WTC11 (cell line): ENCODE measurements at regions not wholly inside any gene's neighbourhood (a gene's known extent, or its start where the extent isn't known, plus 50 kb on each side); places are given as distances from the start of the nearest gene placed in this dataset.

Source experiments
- ATAC-seq: fragments of 200-7000 bp; cut with Tn5 transposase; 2 replicates; pipeline ENCODE4 v1.10.0; 2021; ENCODE audit warnings: mild to moderate bottlenecking, moderate library complexity
- CTCF ChIA-PET: fragments of 300-600 bp; sonication (Branson Sonifier 250); formaldehyde crosslinking; loops from one replicate; lab custom pipeline; 2021; ENCODE audit warnings: antibody characterized with exemption; lab: Charles Lee
- POLR2A ChIA-PET: fragments of 350-600 bp; sonication (Branson Sonifier 250); formaldehyde crosslinking; loops from one replicate; lab custom pipeline; 2021; ENCODE audit warnings: antibody characterized with exemption; lab: Charles Lee
- DNase-seq: peaks from one replicate; pipeline ENCODE4 v3.0.0; 2021; ENCODE audit warnings: low spot score
- H3K27ac Mint-ChIP-seq: 2 replicates; pipeline ENCODE4 v1.8.0; 2021; ENCODE audit warnings: mixed read lengths
- H3K27me3 Mint-ChIP-seq: 2 replicates; pipeline ENCODE4 v1.8.0; 2021; ENCODE audit warnings: low read depth, mild to moderate bottlenecking, moderate library complexity, mixed read lengths
- H3K36me3 Mint-ChIP-seq: 2 replicates; pipeline ENCODE4 v1.8.0; 2021; ENCODE audit warnings: mixed read lengths
- H3K4me1 Mint-ChIP-seq: 2 replicates; pipeline ENCODE4 v1.8.0; 2022; ENCODE audit warnings: mixed read lengths
- H3K4me3 Mint-ChIP-seq: 2 replicates; pipeline ENCODE4 v1.8.0; 2021; ENCODE audit warnings: mild to moderate bottlenecking, moderate library complexity, mixed read lengths
- H3K9me3 Mint-ChIP-seq: 2 replicates; pipeline ENCODE4 v1.8.0; 2021; ENCODE audit warnings: mixed read lengths
- AFF4 ChIP-seq: sonication (generic); formaldehyde crosslinking; IDR thresholded peaks from 2 replicates; pipeline ENCODE4 v1.8.1; 2023; ENCODE audit warnings: mild to moderate bottlenecking, missing genetic modification reagents, borderline replicate concordance
- ATF1 ChIP-seq: sonication (generic); formaldehyde crosslinking; IDR thresholded peaks from 2 replicates; pipeline ENCODE4 v1.8.1; 2023; ENCODE audit warnings: mild to moderate bottlenecking, moderate library complexity, missing genetic modification reagents
- CBFB ChIP-seq: sonication (generic); formaldehyde crosslinking; IDR thresholded peaks from 2 replicates; pipeline ENCODE4 v1.8.1; 2022; ENCODE audit warnings: mild to moderate bottlenecking, low read depth, missing genetic modification reagents
- CREB1 ChIP-seq: sonication (generic); formaldehyde crosslinking; IDR thresholded peaks from 2 replicates; pipeline ENCODE4 v1.8.0; 2023; ENCODE audit warnings: mild to moderate bottlenecking, missing genetic modification reagents
- CREM ChIP-seq: sonication (generic); formaldehyde crosslinking; IDR thresholded peaks from 2 replicates; pipeline ENCODE4 v1.8.1; 2022; ENCODE audit warnings: mild to moderate bottlenecking, missing genetic modification reagents, moderate library complexity
- ELF4 ChIP-seq: sonication (generic); formaldehyde crosslinking; IDR thresholded peaks from 2 replicates; pipeline ENCODE4 v1.8.1; 2022; ENCODE audit warnings: low read depth, mild to moderate bottlenecking, moderate library complexity, missing genetic modification reagents
- ERG ChIP-seq: fragments of 250-450 bp; sonication (Bioruptor Pico); IDR thresholded peaks from 2 replicates; pipeline ENCODE4 v1.8.0; 2021; ENCODE audit warnings: mild to moderate bottlenecking
- ETV6 ChIP-seq: sonication (generic); formaldehyde crosslinking; IDR thresholded peaks from 2 replicates; pipeline ENCODE4 v1.8.1; 2022; ENCODE audit warnings: mild to moderate bottlenecking, missing genetic modification reagents
- FOXK1 ChIP-seq: sonication (generic); formaldehyde crosslinking; IDR thresholded peaks from 2 replicates; pipeline ENCODE4 v1.8.0; 2022; ENCODE audit warnings: mild to moderate bottlenecking, moderate library complexity, missing genetic modification reagents
- GABPB1 ChIP-seq: sonication (generic); formaldehyde crosslinking; IDR thresholded peaks from 2 replicates; pipeline ENCODE4 v1.8.1; 2023; ENCODE audit warnings: mild to moderate bottlenecking, missing genetic modification reagents
- IRF2 ChIP-seq: sonication (generic); formaldehyde crosslinking; IDR thresholded peaks from 2 replicates; pipeline ENCODE4 v1.8.0; 2022; ENCODE audit warnings: low read depth, missing genetic modification reagents, borderline replicate concordance
- KAT7 ChIP-seq: sonication (generic); formaldehyde crosslinking; IDR thresholded peaks from 2 replicates; pipeline ENCODE4 v1.8.1; 2023; ENCODE audit warnings: missing genetic modification reagents, mild to moderate bottlenecking, borderline replicate concordance
- MLX ChIP-seq: sonication (generic); formaldehyde crosslinking; IDR thresholded peaks from 2 replicates; pipeline ENCODE4 v1.8.1; 2023; ENCODE audit warnings: mild to moderate bottlenecking, missing genetic modification reagents, moderate library complexity
- MXD4 ChIP-seq: fragments of 250-450 bp; sonication (Bioruptor Pico); IDR thresholded peaks from 2 replicates; pipeline ENCODE4 v1.8.0; 2021; ENCODE audit warnings: mild to moderate bottlenecking, moderate library complexity, borderline replicate concordance
- NR3C1 ChIP-seq: sonication (generic); formaldehyde crosslinking; conservative IDR thresholded peaks from 2 replicates; pipeline ENCODE4 v1.8.1; 2023; ENCODE audit warnings: low read depth, mild to moderate bottlenecking, missing genetic modification reagents
- RORB ChIP-seq: fragments of 250-450 bp; sonication (Bioruptor Pico); IDR thresholded peaks from 2 replicates; pipeline ENCODE4 v1.9.0; 2021; ENCODE audit warnings: mild to moderate bottlenecking
- SMAD4 ChIP-seq: sonication (generic); formaldehyde crosslinking; IDR thresholded peaks from 2 replicates; pipeline ENCODE4 v1.8.0; 2022; ENCODE audit warnings: mild to moderate bottlenecking, missing genetic modification reagents
- TEAD1 ChIP-seq: sonication (generic); formaldehyde crosslinking; IDR thresholded peaks from 2 replicates; pipeline ENCODE4 v1.8.0; 2022; ENCODE audit warnings: mild to moderate bottlenecking, missing genetic modification reagents
- ZNF121 ChIP-seq: sonication (generic); formaldehyde crosslinking; IDR thresholded peaks from 2 replicates; pipeline ENCODE4 v1.8.0; 2023; ENCODE audit warnings: missing genetic modification reagents
- ZNF232 ChIP-seq: sonication (generic); formaldehyde crosslinking; IDR thresholded peaks from 2 replicates; pipeline ENCODE4 v1.8.0; 2022; ENCODE audit warnings: mild to moderate bottlenecking, missing genetic modification reagents
- ZNF396 ChIP-seq: fragments of 250-450 bp; sonication (Bioruptor Pico); IDR thresholded peaks from 2 replicates; pipeline ENCODE4 v1.8.0; 2021; ENCODE audit warnings: mild to moderate bottlenecking, moderate library complexity, borderline replicate concordance
- ZNF423 ChIP-seq: fragments of 250-450 bp; sonication (Bioruptor Pico); IDR thresholded peaks from 2 replicates; pipeline ENCODE4 v2.1.2; 2022; ENCODE audit warnings: mild to moderate bottlenecking, moderate library complexity
- TF ChIP-seq, protein P1 (sequence below): sonication (generic); formaldehyde crosslinking; conservative IDR thresholded peaks from 2 replicates; pipeline ENCODE4 v1.8.1; 2023; ENCODE audit warnings: mild to moderate bottlenecking, low read depth, missing genetic modification reagents, moderate library complexity

DNA sequence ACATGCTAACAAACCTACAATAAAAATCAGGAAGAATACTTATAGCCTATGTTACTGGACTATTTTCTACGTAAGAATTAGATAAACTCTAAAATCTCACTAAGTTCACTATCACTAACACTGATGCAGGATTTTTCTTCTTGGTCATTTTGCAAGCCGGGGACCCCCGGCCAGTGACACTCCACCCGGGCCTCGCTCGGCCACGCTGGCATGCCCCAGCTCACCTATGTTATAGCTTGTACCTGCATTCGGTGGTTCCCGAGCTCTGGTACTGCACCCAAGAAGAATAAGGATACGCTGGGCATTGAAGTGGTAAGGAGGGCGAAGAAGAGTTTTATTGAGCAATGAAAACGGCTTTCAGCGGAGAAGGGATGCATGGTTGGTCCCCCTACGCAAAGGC is 245.3 kb upstream of the NBEA start:
- TF ChIP-seq TEAD1 (CRISPR knock-in tag) (no peak), FOXK1 (no peak), SMAD4 (CRISPR knock-in tag) (no peak), NR3C1 (no peak), ETV6 (CRISPR knock-in tag) (no peak), ZNF423 (CRISPR knock-in tag) (no peak), CBFB (no peak), MXD4 (CRISPR knock-in tag) (no peak), CREB1 (CRISPR knock-in tag) (no peak), KAT7 (CRISPR knock-in tag) (no peak), MLX (CRISPR knock-in tag) (no peak), ATF1 (no peak), IRF2 (CRISPR knock-in tag) (no peak), CREM (CRISPR knock-in tag) (no peak), AFF4 (no peak)
- TF ChIP-seq, protein P1, sequence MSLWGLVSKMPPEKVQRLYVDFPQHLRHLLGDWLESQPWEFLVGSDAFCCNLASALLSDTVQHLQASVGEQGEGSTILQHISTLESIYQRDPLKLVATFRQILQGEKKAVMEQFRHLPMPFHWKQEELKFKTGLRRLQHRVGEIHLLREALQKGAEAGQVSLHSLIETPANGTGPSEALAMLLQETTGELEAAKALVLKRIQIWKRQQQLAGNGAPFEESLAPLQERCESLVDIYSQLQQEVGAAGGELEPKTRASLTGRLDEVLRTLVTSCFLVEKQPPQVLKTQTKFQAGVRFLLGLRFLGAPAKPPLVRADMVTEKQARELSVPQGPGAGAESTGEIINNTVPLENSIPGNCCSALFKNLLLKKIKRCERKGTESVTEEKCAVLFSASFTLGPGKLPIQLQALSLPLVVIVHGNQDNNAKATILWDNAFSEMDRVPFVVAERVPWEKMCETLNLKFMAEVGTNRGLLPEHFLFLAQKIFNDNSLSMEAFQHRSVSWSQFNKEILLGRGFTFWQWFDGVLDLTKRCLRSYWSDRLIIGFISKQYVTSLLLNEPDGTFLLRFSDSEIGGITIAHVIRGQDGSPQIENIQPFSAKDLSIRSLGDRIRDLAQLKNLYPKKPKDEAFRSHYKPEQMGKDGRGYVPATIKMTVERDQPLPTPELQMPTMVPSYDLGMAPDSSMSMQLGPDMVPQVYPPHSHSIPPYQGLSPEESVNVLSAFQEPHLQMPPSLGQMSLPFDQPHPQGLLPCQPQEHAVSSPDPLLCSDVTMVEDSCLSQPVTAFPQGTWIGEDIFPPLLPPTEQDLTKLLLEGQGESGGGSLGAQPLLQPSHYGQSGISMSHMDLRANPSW (CRISPR knock-in tag) = no peak
- TF ChIP-seq, all 79 proteins: peak for 0
- H3K27me3 Mint-ChIP-seq = no peaks in the 10 kb centered on the region
- H3K9me3 Mint-ChIP-seq = no peaks in the 10 kb centered on the region
- no peak for DNase-seq
- no peak overlapping the region for H3K4me3 Mint-ChIP-seq
- CTCF ChIA-PET = no interaction called here
- no peaks in the 10 kb centered on the region for H3K36me3 Mint-ChIP-seq
- no peak for ATAC-seq
- POLR2A ChIA-PET = no interaction called here
- peaks cover 10% of the 10 kb centered on the region for H3K4me1 Mint-ChIP-seq
- no peak overlapping the region for H3K27ac Mint-ChIP-seq

- POLR2A ChIA-PET = no interaction called here
- TF ChIP-seq GABPB1 (no peak), ZNF396 (no peak), ZNF121 (CRISPR knock-in tag) (no peak), KAT7 (CRISPR knock-in tag) (no peak), ERG (no peak), ATF1 (no peak), SMAD4 (CRISPR knock-in tag) (no peak), RORB (CRISPR knock-in tag) (no peak), ELF4 (no peak), ZNF232 (no peak)
- TF ChIP-seq, all 79 proteins: peak for 0
- Mint-ChIP-seq H3K4me3 (no peak overlapping the region), H3K4me1 (peaks cover 4% of the 10 kb centered on the region; the same call in 1 of the 2 replicates), H3K27me3 (no peaks in the 10 kb centered on the region), H3K27ac (no peak overlapping the region), H3K36me3 (no peaks in the 10 kb centered on the region), H3K9me3 (no peaks in the 10 kb centered on the region)
- CTCF ChIA-PET = no interaction called here
- no peak for ATAC-seq
- DNase-seq = no peak
These were observed 243.1 kb upstream of the NBEA start for GRCh38 chr13:34698945-34699344.
